Coronary artery (tissue), 2 donors: ENCODE measurements at regions not wholly inside any gene's neighbourhood (a gene's known extent, or its start where the extent isn't known, plus 50 kb on each side); places are given as distances from the start of the nearest gene placed in this dataset.

Experiments
- DNase-seq: peaks from one replicate; pipeline ENCODE4 v3.0.0-alpha.2; 2017; ENCODE audit warnings: low spot score
- H3K27ac ChIP-seq, 2 donors: fragments of 200-600 bp; sonication (generic); one replicate each; pipeline ENCODE4 v1.5.1; 2016 to 2019
- H3K4me3 ChIP-seq: fragments of 200-600 bp; sonication (generic); 2 replicates; pipeline ENCODE4 v1.5.1; 2016; ENCODE audit warnings: mild to moderate bottlenecking, moderate library complexity
- TF ChIP-seq, protein P1 (sequence below): fragments of 200-600 bp; sonication (generic); IDR thresholded peaks from one replicate; pipeline ENCODE4 v1.5.1; 2019; ENCODE audit warnings: antibody characterized with exemption

DNA sequence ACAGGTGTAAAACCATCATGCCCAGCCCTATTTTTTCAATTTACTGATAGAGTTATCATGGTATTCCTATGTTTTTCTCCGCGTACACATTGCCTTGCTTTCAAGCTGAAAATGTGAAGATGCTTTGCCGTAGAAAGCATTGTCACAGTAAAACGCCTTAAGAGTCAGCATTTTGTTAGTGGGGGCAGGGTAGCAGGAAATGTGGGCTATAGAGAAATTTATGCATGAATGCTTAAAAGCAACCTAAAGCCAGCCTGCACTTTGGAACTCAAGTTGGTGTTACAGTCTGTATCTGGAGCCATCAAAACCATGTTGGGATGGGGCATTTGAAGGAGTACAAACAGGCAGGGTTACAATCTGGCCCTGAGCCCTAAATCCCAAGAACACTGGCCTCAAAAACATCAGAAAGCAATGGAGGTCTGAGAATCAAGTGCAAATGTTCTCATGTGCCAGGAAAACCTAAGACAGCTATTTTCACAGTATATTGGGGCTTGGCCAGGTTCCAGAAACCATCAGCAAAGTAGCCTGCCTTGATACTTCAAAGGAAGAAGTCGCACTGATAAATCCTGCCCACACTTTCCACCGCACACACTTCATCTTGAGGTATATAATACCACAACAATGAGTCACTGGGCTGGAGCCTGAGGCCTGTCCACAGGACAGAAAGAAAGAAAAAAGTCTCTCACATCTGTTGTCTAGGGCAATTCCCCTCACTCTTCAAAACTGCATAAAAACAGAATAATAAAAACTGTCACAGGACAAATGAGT lies 313.8 kb downstream of the ENC1 start:
- no peak overlapping the region for H3K27ac ChIP-seq
- no peak for DNase-seq

DNA sequence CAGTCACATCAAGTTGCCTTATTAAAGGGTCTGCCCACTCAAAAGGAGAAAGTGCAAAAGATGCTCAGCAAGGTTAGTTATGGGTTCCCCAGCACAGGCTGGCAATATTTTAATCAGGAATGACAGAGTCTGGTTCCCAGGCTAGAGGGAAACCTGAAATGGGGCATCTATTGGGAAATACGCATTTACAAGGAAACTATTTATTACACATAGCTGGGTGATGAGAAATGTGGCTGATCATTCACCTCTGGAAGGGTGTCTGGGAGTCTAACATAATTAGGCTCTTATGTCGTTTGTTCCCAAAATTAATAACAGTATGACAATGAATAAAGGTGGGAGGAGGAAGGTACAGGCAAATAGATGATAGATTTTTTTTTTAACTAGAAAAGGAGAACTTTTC lies 314.7 kb downstream of the ENC1 start:
- DNase-seq = no peak
- Histone ChIP-seq H3K27ac (no peak overlapping the region), H3K4me3 (no peak overlapping the region)
- TF ChIP-seq, protein P1, sequence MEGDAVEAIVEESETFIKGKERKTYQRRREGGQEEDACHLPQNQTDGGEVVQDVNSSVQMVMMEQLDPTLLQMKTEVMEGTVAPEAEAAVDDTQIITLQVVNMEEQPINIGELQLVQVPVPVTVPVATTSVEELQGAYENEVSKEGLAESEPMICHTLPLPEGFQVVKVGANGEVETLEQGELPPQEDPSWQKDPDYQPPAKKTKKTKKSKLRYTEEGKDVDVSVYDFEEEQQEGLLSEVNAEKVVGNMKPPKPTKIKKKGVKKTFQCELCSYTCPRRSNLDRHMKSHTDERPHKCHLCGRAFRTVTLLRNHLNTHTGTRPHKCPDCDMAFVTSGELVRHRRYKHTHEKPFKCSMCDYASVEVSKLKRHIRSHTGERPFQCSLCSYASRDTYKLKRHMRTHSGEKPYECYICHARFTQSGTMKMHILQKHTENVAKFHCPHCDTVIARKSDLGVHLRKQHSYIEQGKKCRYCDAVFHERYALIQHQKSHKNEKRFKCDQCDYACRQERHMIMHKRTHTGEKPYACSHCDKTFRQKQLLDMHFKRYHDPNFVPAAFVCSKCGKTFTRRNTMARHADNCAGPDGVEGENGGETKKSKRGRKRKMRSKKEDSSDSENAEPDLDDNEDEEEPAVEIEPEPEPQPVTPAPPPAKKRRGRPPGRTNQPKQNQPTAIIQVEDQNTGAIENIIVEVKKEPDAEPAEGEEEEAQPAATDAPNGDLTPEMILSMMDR = no peak

More for the DNA sequence above, 313.8 kb downstream of the ENC1 start:
- TF ChIP-seq, protein P1 = no peak
- H3K4me3 ChIP-seq = no peak overlapping the region

DNA sequence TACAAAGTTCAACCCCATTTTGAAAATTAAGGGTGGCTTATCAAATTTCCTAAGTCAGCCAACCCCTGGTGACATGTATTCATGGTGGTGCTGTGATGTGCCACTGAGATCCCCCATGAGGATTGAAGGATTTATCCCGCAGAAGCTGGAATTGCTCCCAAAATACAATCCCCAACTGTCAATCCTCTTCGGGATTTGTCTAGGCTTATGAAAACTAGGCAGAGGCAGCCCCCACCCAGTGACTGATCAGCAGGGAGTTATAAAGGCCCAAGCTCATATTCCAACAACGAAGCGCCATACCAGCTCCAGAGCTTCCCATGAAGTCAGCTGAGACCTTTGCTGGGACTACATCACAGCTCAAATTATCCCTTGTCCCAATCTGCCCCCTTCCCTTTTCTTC lies 316.0 kb downstream of the ENC1 start:
- TF ChIP-seq, protein P1 = no peak
- Histone ChIP-seq H3K4me3 (no peak overlapping the region), H3K27ac (no peak overlapping the region)
- DNase-seq = no peak

DNA sequence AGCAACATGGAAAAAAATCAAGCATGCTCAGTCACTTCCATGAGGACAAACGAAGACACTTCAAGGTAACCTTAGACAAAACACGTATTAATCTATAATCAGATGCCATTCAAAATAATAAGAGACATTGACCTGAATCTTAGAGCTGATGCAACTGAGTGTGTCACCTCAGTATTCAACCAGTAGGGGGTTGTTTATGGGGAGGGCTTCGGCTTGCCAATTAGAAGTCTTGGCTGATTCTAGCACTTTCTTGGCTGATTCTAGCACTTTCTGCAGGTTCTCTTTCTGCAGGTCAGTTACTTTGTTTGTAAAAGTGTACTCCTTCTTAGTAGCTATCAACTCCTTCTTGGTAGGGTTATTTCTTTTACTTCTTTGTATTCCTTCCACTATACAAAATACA lies 317.6 kb downstream of the ENC1 start:
- no peak for DNase-seq
- TF ChIP-seq, protein P1 = no peak
- no peak overlapping the region for H3K27ac ChIP-seq
- H3K4me3 ChIP-seq = no peak overlapping the region

DNA sequence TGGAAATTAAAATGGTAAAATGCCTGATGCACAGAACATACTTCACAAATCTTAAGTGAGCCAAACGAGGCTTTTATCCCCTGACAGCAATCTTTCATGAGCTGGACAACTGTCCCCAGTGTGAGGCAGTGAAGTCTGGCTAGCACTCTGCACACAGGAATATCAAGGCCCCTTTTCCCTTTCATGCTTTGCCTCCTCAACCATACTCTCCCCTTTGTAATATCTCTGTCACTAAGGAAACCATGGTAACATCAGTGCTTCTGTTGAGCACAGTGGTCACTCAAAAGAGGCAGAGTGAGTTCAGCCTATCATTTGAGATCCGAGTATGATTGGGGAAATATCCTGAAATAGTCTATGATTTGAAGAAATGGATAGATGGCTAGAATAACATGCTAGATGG lies 318.3 kb downstream of the ENC1 start:
- DNase-seq = no peak
- H3K4me3 ChIP-seq = no peak overlapping the region
- TF ChIP-seq, protein P1 = no peak

DNA sequence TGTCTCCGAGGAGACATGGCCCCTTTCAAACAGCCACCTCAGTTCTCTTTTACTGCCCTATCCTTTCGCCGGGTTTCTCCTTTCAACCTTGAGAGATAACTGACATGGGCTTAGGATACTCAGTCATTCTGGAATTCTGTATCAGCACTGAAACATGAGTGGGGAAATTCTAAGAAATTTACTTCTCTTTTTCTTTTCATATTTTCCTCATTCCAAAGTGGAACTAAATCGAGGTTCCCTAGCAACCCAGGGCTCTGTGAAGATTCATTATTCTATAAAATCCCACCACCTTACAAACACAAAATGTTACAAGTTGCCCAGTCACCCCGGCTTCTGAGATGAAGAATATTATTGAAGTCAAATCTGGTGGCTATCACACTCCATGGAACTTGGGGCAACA lies 319.2 kb downstream of the ENC1 start:
- TF ChIP-seq, protein P1 = no peak

More for the DNA sequence above, 318.3 kb downstream of the ENC1 start:
- H3K27ac ChIP-seq = no peak overlapping the region

DNA sequence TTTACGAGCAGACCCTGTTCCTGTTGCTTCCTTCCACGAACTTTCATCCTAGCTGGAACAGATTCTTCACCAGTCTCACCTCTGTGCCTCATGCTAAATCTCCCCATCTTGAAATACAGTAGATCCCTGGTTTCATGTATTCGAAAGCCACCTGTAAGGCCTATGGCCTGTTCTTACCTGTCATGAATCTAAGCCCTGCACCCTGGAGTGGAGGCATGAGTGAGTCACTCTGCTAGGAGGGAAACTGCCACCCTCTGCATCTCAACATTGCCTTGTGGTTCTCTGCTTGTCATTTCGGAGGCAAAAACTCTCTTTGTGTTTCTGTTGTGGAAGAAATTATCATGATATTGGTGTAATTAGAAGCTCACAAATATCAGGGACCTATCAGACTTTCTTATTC lies 320.0 kb downstream of the ENC1 start:
- Histone ChIP-seq H3K4me3 (no peak overlapping the region), H3K27ac (no peak overlapping the region)
- DNase-seq = no peak
- TF ChIP-seq, protein P1 = no peak

More for the DNA sequence above, 319.2 kb downstream of the ENC1 start:
- DNase-seq = no peak
- Histone ChIP-seq H3K4me3 (no peak overlapping the region), H3K27ac (no peak overlapping the region)
